Activated B cell treated with CpG ODN at 0.5 μM for 24 hours (primary cell): ENCODE measurements at regions not wholly inside any gene's neighbourhood (a gene's known extent, or its start where the extent isn't known, plus 50 kb on each side); places are given as distances from the start of the nearest gene placed in this dataset.
"Not testable (repeated sequence)": the region's sequence is repeated elsewhere in the genome, so short reads cannot be mapped to it uniquely, and the experiment has no call there.

Experiments used
- ATAC-seq: fragments of 200-7000 bp; cut with Tn5 transposase; one replicate; pipeline ENCODE4 v1.10.0; 2021; ENCODE audit warnings: low read depth, mild to moderate bottlenecking, moderate library complexity
- CTCF ChIA-PET: fragments of 350-600 bp; sonication (Branson Sonifier 250); formaldehyde crosslinking; loops from one replicate; lab custom pipeline; 2021; ENCODE audit warnings: antibody characterized with exemption; lab: Charles Lee
- POLR2A ChIA-PET: fragments of 350-600 bp; sonication (Branson Sonifier 250); formaldehyde crosslinking; loops from one replicate; lab custom pipeline; 2021; ENCODE audit warnings: antibody characterized with exemption; lab: Charles Lee
- DNase-seq: peaks from one replicate; pipeline ENCODE4 v3.0.0; 2022
- H3K27ac Mint-ChIP-seq: one replicate; pipeline ENCODE4 v1.8.0; 2020; ENCODE audit warnings: mixed read lengths
- H3K27me3 Mint-ChIP-seq: one replicate; pipeline ENCODE4 v1.8.0; 2021; ENCODE audit warnings: mixed read lengths
- H3K36me3 Mint-ChIP-seq: one replicate; pipeline ENCODE4 v1.8.0; 2021; ENCODE audit warnings: low read depth, mixed read lengths
- H3K4me1 Mint-ChIP-seq: one replicate; pipeline ENCODE4 v1.8.0; 2021; ENCODE audit warnings: mixed read lengths
- H3K4me3 Mint-ChIP-seq: one replicate; pipeline ENCODE4 v1.8.0; 2020; ENCODE audit warnings: mild to moderate bottlenecking, mixed read lengths
- H3K9me3 Mint-ChIP-seq: one replicate; pipeline ENCODE4 v1.8.0; 2020; ENCODE audit warnings: mixed read lengths
- CTCF ChIP-seq: fragments of 200-600 bp; IDR thresholded peaks from one replicate; pipeline ENCODE4 v1.8.0; 2022; ENCODE audit warnings: antibody characterized with exemption, mild to moderate bottlenecking
- intact Hi-C: fragments of 100-400 bp; cut with micrococcal nuclease; formaldehyde crosslinking; loops from one replicate; pipeline ENCODE4 v1.15.1; 2024

- Mint-ChIP-seq H3K4me1 (no peaks in the 10 kb centered on the region), H3K27me3 (peaks cover 2% of the 10 kb centered on the region), H3K36me3 (no peaks in the 10 kb centered on the region), H3K27ac (no peak overlapping the region), H3K9me3 (no peaks in the 10 kb centered on the region), H3K4me3 (no peak overlapping the region)
- no peak for DNase-seq
- ChIA-PET CTCF (no interaction called here), POLR2A (no interaction called here)
- no peak for ATAC-seq
- intact Hi-C loops, result no loop called here
- TF ChIP-seq CTCF, result no peak
Observed at GRCh38 chr2:128595763-128596395, 277.2 kb upstream of the HS6ST1 start.

GRCh38 chr2:128596396-128597120 lies 277.9 kb upstream of the HS6ST1 start:
- POLR2A ChIA-PET, result no interaction called here
- H3K27ac Mint-ChIP-seq, result no peak overlapping the region
- CTCF ChIA-PET, result no interaction called here
- no peaks in the 10 kb centered on the region for H3K36me3 Mint-ChIP-seq
- H3K9me3 Mint-ChIP-seq, result no peaks in the 10 kb centered on the region
- H3K4me1 Mint-ChIP-seq, result no peaks in the 10 kb centered on the region
- intact Hi-C loops, result no loop called here
- no peak for TF ChIP-seq CTCF
- no peak for ATAC-seq
- H3K4me3 Mint-ChIP-seq, result no peak overlapping the region
- H3K27me3 Mint-ChIP-seq, result peaks cover 2% of the 10 kb centered on the region
- DNase-seq, result no peak

- DNase-seq (no peak), ATAC-seq (no peak)
- H3K4me1 Mint-ChIP-seq, result no peaks in the 10 kb centered on the region
- H3K27ac Mint-ChIP-seq, result no peak overlapping the region
- no peaks in the 10 kb centered on the region for H3K27me3 Mint-ChIP-seq
- no peaks in the 10 kb centered on the region for H3K9me3 Mint-ChIP-seq
- intact Hi-C loops, result no loop called here
- TF ChIP-seq CTCF, result no peak
- H3K4me3 Mint-ChIP-seq, result no peak overlapping the region
- CTCF ChIA-PET, result no interaction called here
- POLR2A ChIA-PET, result no interaction called here
- no peaks in the 10 kb centered on the region for H3K36me3 Mint-ChIP-seq
Observed at GRCh38 chr2:128597121-128597762, 278.6 kb upstream of the HS6ST1 start.

- DNase-seq, H3K9me3 Mint-ChIP-seq, H3K27me3 Mint-ChIP-seq, CTCF ChIA-PET, ATAC-seq, H3K36me3 Mint-ChIP-seq, H3K4me3 Mint-ChIP-seq, POLR2A ChIA-PET, H3K27ac Mint-ChIP-seq, H3K4me1 Mint-ChIP-seq, intact Hi-C loops: not testable (repeated sequence)
Observed at GRCh38 chr2:128598260-128598659, 279.6 kb upstream of the HS6ST1 start.

GRCh38 chr2:128598862-128599441 lies 280.3 kb upstream of the HS6ST1 start:
- no peak overlapping the region for H3K27ac Mint-ChIP-seq
- DNase-seq (no peak), ATAC-seq (no peak)
- no peak for TF ChIP-seq CTCF
- H3K4me1 Mint-ChIP-seq, result no peaks in the 10 kb centered on the region
- no peaks in the 10 kb centered on the region for H3K27me3 Mint-ChIP-seq
- no peak overlapping the region for H3K4me3 Mint-ChIP-seq
- intact Hi-C loops, result no loop called here
- ChIA-PET POLR2A (no interaction called here), CTCF (no interaction called here)
- H3K36me3 Mint-ChIP-seq, result no peaks in the 10 kb centered on the region
- H3K9me3 Mint-ChIP-seq, result no peaks in the 10 kb centered on the region
